Right lobe of liver (tissue), 6 donors: ENCODE measurements at regions not wholly inside any gene's neighbourhood (a gene's known extent, or its start where the extent isn't known, plus 50 kb on each side); places are given as distances from the start of the nearest gene placed in this dataset.

ENCODE experiments used
- ATAC-seq, 4 donors: fragments of 200-7000 bp; cut with Tn5 transposase; one replicate each; pipeline ENCODE4 v1.9.1; 2020; ENCODE audit warnings: mild to moderate bottlenecking in 4 of 4, moderate library complexity in 4 of 4
- DNase-seq, 3 donors: peaks; one replicate each; pipeline ENCODE4 v3.0.0-alpha.2; 2020
- H3K27ac ChIP-seq, 3 donors: fragments of 200-600 bp; one replicate each; pipeline ENCODE4 v1.8.0; 2022
- H3K27me3 ChIP-seq, 2 donors: fragments of 200-600 bp; one replicate each; pipeline ENCODE4 v1.8.0; 2022
- H3K36me3 ChIP-seq, 4 donors: fragments of 200-600 bp; sonication (generic) in 1 of 4; one replicate each; pipeline versions ENCODE4 v1.5.1 to v1.8.0; 2017 to 2022; ENCODE audit warnings: control low read depth in 1 of 4
- H3K4me1 ChIP-seq, 4 donors: fragments of 200-600 bp; sonication (generic) in 1 of 4; one replicate each; pipeline versions ENCODE4 v1.5.1 to v1.8.0; 2017 to 2022; ENCODE audit warnings: control low read depth in 1 of 4
- H3K4me3 ChIP-seq, 3 donors: fragments of 200-600 bp; one replicate each; pipeline ENCODE4 v1.8.0; 2022
- H3K9me3 ChIP-seq, 4 donors: fragments of 200-600 bp; sonication (generic) in 1 of 4; one replicate each; pipeline versions ENCODE4 v1.5.1 to v1.8.0; 2017 to 2022; ENCODE audit warnings: control low read depth in 1 of 4
- CTCF ChIP-seq, 4 donors: fragments of 200-600 bp in 3 of 4; fragments of 450-650 bp in 1 of 4; IDR thresholded peaks; one replicate each; pipeline versions ENCODE4 v1.5.1 to v1.8.0; 2016 to 2022; ENCODE audit warnings: antibody characterized with exemption in 4 of 4, mild to moderate bottlenecking in 2 of 4
- POLR2A ChIP-seq: fragments of 450-650 bp; IDR thresholded peaks from one replicate; pipeline ENCODE4 v1.6.1; 2017; ENCODE audit warnings: antibody characterized with exemption, mild to moderate bottlenecking
- WGBS: methylation state at CpG from one replicate; pipeline ENCODE4 v1.1.6; 2018; ENCODE audit warnings: low coverage, low lambda C conversion rate; ENCODE audit not compliant: insufficient coverage; ENCODE audit errors: missing lambda C conversion rate; 5-methylcytosine and 5-hydroxymethylcytosine counted together
- intact Hi-C, 2 donors: fragments of 100-400 bp; cut with DNase I; formaldehyde crosslinking; loops; one replicate each; pipeline versions ENCODE4 v1.11.2 to v1.14.1; 2022
- donor health status: DM: no; HTN: yes; CAD: no.
- donor health status: DM: no; HTN: no; CAD: no.
- donor health status: DM: no; HTN: no; CAD: no.
- donor health status: DM: no; HTN: yes; CAD: no.
- donor health status: DM: no; HTN: yes; CAD: no.

- Histone ChIP-seq H3K27ac (no peak overlapping the region), H3K4me1 (no peaks in the 10 kb centered on the region), H3K27me3 (no peaks in the 10 kb centered on the region), H3K4me3 (no peak overlapping the region), H3K9me3 (no peaks in the 10 kb centered on the region), H3K36me3 (no peaks in the 10 kb centered on the region)
- ATAC-seq: no peak
- 79% methylated on average over 7 of the region's 7 CpGs for WGBS
- DNase-seq: no peak
- TF ChIP-seq POLR2A (no peak), CTCF (IDR thresholded peaks at IDR 0.05) (no peak)
- intact Hi-C loops: no loop called here
Measured at GRCh38 chr3:110774496-110775265, 296.9 kb upstream of the NECTIN3 start.

- intact Hi-C loops: no loop called here
- 91% methylated on average over 2 of the region's 2 CpGs for WGBS
- TF ChIP-seq CTCF (IDR thresholded peaks at IDR 0.05) (no peak), POLR2A (no peak)
- Histone ChIP-seq H3K27ac (no peak overlapping the region), H3K4me1 (no peaks in the 10 kb centered on the region), H3K27me3 (no peaks in the 10 kb centered on the region), H3K4me3 (no peak overlapping the region), H3K9me3 (no peaks in the 10 kb centered on the region), H3K36me3 (no peaks in the 10 kb centered on the region)
- DNase-seq (no peak), ATAC-seq (no peak)
Measured at GRCh38 chr3:110779581-110779980, 292.0 kb upstream of the NECTIN3 start.

GRCh38 chr3:110783541-110783940 is 288.1 kb upstream of the NECTIN3 start:
- H3K9me3 ChIP-seq: no peaks in the 10 kb centered on the region
- no peak overlapping the region for H3K27ac ChIP-seq
- no peak overlapping the region for H3K4me3 ChIP-seq
- no peak for TF ChIP-seq POLR2A
- TF ChIP-seq CTCF (IDR thresholded peaks at IDR 0.05): no peak
- H3K27me3 ChIP-seq: no peaks in the 10 kb centered on the region
- ATAC-seq (no peak), DNase-seq (no peak)
- WGBS: 89% methylated on average over 3 of the region's 3 CpGs
- H3K36me3 ChIP-seq: no peaks in the 10 kb centered on the region
- intact Hi-C loops: no loop called here
- H3K4me1 ChIP-seq: no peaks in the 10 kb centered on the region

- ATAC-seq: no peak
- DNase-seq: no peak
- Histone ChIP-seq H3K9me3 (no peaks in the 10 kb centered on the region), H3K27me3 (no peaks in the 10 kb centered on the region), H3K27ac (no peak overlapping the region), H3K4me1 (no peaks in the 10 kb centered on the region), H3K36me3 (no peaks in the 10 kb centered on the region), H3K4me3 (no peak overlapping the region)
- 60% methylated on average over 1 of the region's 1 CpG for WGBS
- intact Hi-C loops: no loop called here
- TF ChIP-seq CTCF (IDR thresholded peaks at IDR 0.05) (no peak), POLR2A (no peak)
Measured at GRCh38 chr3:110788794-110789193, 282.8 kb upstream of the NECTIN3 start.
